Calu3 (cell line): ENCODE measurements at regions not wholly inside any gene's neighbourhood (a gene's known extent, or its start where the extent isn't known, plus 50 kb on each side); places are given as distances from the start of the nearest gene placed in this dataset.

Source experiments
- BruUV-seq: library from RNA; stranded (reverse); fragments of 400-500 nt; replicated peaks from 2 replicates; lab custom pipeline; 2021; lab: Mats Ljungman, UMichigan
- CTCF ChIA-PET: fragments of 300-600 bp; sonication (Branson Sonifier 250); formaldehyde crosslinking; loops from one replicate; lab custom pipeline; 2022; ENCODE audit warnings: antibody characterized with exemption; lab: Charles Lee
- DNase-seq: peaks from one replicate; pipeline ENCODE4 v3.0.0; 2022
- H3K27ac Mint-ChIP-seq: one replicate; pipeline ENCODE4 v1.8.0; 2022; ENCODE audit warnings: mixed read lengths; ENCODE audit not compliant: unreplicated experiment
- H3K27me3 Mint-ChIP-seq: one replicate; pipeline ENCODE4 v1.8.0; 2022; ENCODE audit warnings: mixed read lengths; ENCODE audit not compliant: unreplicated experiment
- H3K36me3 Mint-ChIP-seq: one replicate; pipeline ENCODE4 v1.8.0; 2022; ENCODE audit warnings: mild to moderate bottlenecking, moderate library complexity, mixed read lengths; ENCODE audit not compliant: insufficient read depth, unreplicated experiment
- H3K4me1 Mint-ChIP-seq: one replicate; pipeline ENCODE4 v1.8.0; 2022; ENCODE audit warnings: mild to moderate bottlenecking, low read depth, mixed read lengths; ENCODE audit not compliant: unreplicated experiment
- H3K4me3 Mint-ChIP-seq: one replicate; pipeline ENCODE4 v1.8.0; 2022; ENCODE audit warnings: mild to moderate bottlenecking, low read depth, moderate library complexity, mixed read lengths; ENCODE audit not compliant: unreplicated experiment
- H3K9me3 Mint-ChIP-seq: one replicate; pipeline ENCODE4 v1.8.0; 2022; ENCODE audit warnings: low read depth, mixed read lengths; ENCODE audit not compliant: unreplicated experiment
- CTCF ChIP-seq: fragments of 200-600 bp; IDR thresholded peaks from one replicate; pipeline ENCODE4 v1.8.0; 2022; ENCODE audit warnings: antibody characterized with exemption; ENCODE audit not compliant: unreplicated experiment
- intact Hi-C: fragments of 100-400 bp; cut with micrococcal nuclease; formaldehyde crosslinking; loops from one replicate; pipeline ENCODE4 v1.10.0; 2022; ENCODE audit not compliant: unreplicated experiment

- no peak for TF ChIP-seq CTCF
These were observed 571.2 kb upstream of the DAB2 start for GRCh38 chr5:39995990-39996389.

GRCh38 chr5:39992617-39993202 is 567.9 kb upstream of the DAB2 start:
- no peak overlapping the region for H3K27ac Mint-ChIP-seq
- TF ChIP-seq CTCF, result no peak
- no peaks in the 10 kb centered on the region for H3K27me3 Mint-ChIP-seq
- intact Hi-C loops, result no loop called here
- H3K4me1 Mint-ChIP-seq, result no peaks in the 10 kb centered on the region
- CTCF ChIA-PET, result no interaction called here
- BruUV-seq, result no TSS peak
- no peaks in the 10 kb centered on the region for H3K36me3 Mint-ChIP-seq
- no peak for DNase-seq
- no peaks in the 10 kb centered on the region for H3K9me3 Mint-ChIP-seq
- H3K4me3 Mint-ChIP-seq, result no peak overlapping the region

More at GRCh38 chr5:39995990-39996389, 571.2 kb upstream of the DAB2 start:
- DNase-seq, result no peak
- Mint-ChIP-seq H3K4me1 (no peaks in the 10 kb centered on the region), H3K27me3 (no peaks in the 10 kb centered on the region), H3K36me3 (no peaks in the 10 kb centered on the region), H3K9me3 (no peaks in the 10 kb centered on the region), H3K27ac (no peak overlapping the region), H3K4me3 (no peak overlapping the region)
- CTCF ChIA-PET, result no interaction called here
- BruUV-seq, result no TSS peak
- intact Hi-C loops, result no loop called here

- H3K4me1 Mint-ChIP-seq, result no peaks in the 10 kb centered on the region
- no peak for DNase-seq
- H3K36me3 Mint-ChIP-seq, result no peaks in the 10 kb centered on the region
- no TSS peak for BruUV-seq
- no peak overlapping the region for H3K27ac Mint-ChIP-seq
- intact Hi-C loops, result no loop called here
- no peaks in the 10 kb centered on the region for H3K27me3 Mint-ChIP-seq
- H3K4me3 Mint-ChIP-seq, result no peak overlapping the region
- no peaks in the 10 kb centered on the region for H3K9me3 Mint-ChIP-seq
- TF ChIP-seq CTCF, result no peak
- CTCF ChIA-PET, result no interaction called here
These were observed 561.8 kb upstream of the DAB2 start for GRCh38 chr5:39986614-39987013.

GRCh38 chr5:39980056-39980455 is 555.3 kb upstream of the DAB2 start:
- Mint-ChIP-seq H3K4me1 (no peaks in the 10 kb centered on the region), H3K4me3 (no peak overlapping the region), H3K9me3 (peaks cover 2% of the 10 kb centered on the region), H3K27ac (no peak overlapping the region), H3K36me3 (no peaks in the 10 kb centered on the region), H3K27me3 (no peaks in the 10 kb centered on the region)
- CTCF ChIA-PET, result no interaction called here
- BruUV-seq, result no TSS peak
- TF ChIP-seq CTCF, result no peak
- intact Hi-C loops, result no loop called here
- DNase-seq, result no peak
